H1 (cell line): ENCODE measurements at regions not wholly inside any gene's neighbourhood (a gene's known extent, or its start where the extent isn't known, plus 50 kb on each side); places are given as distances from the start of the nearest gene placed in this dataset.
A peak's percentile ranks its signal among the peaks of the same experiment; 100 is the strongest.

ENCODE experiments used
- CTCF ChIA-PET: fragments of 300-600 bp; sonication (Branson Sonifier 250); formaldehyde crosslinking; loops from one replicate; lab custom pipeline; 2021; ENCODE audit not compliant: partially characterized antibody; lab: Charles Lee
- POLR2A ChIA-PET: fragments of 300-600 bp; sonication (Branson Sonifier 250); formaldehyde crosslinking; loops from one replicate; lab custom pipeline; 2021; ENCODE audit warnings: inconsistent platforms; ENCODE audit not compliant: partially characterized antibody; lab: Charles Lee
- DNase-seq, 2 experiments: peaks; one replicate each; pipeline versions ENCODE4 v3.0.0 to v3.0.0-alpha.2; 2010 to 2022; ENCODE audit warnings: low spot score in 2 of 2, low read depth in 1 of 2, mixed read lengths in 1 of 2
- FAIRE-seq: peaks from 2 replicates; lab custom pipeline; 2011; peaks lifted over from hg19 to GRCh38; lab: Jason Lieb, UNC
- H2AFZ ChIP-seq: 2 replicates; pipeline ENCODE4 v1.8.1; 2012; ENCODE audit warnings: low read length, inconsistent platforms
- H2AK5ac ChIP-seq: 2 replicates; pipeline ENCODE4 v1.6.1; 2013; ENCODE audit warnings: low read depth, low read length
- H2BK120ac ChIP-seq: replicated peaks from 2 replicates; pipeline ENCODE3; 2013; ENCODE audit warnings: low read depth, low read length, inconsistent platforms
- H2BK12ac ChIP-seq: 2 replicates; pipeline ENCODE4 v1.6.1; 2013; ENCODE audit warnings: low read depth, low read length
- H2BK15ac ChIP-seq: 2 replicates; pipeline ENCODE4 v1.6.1; 2013; ENCODE audit warnings: low read length
- H2BK20ac ChIP-seq: 2 replicates; pipeline ENCODE4 v1.6.1; 2013; ENCODE audit warnings: low read length
- H2BK5ac ChIP-seq: 2 replicates; pipeline ENCODE4 v1.6.1; 2013; ENCODE audit warnings: low read depth, low read length
- H3K14ac ChIP-seq: 2 replicates; pipeline ENCODE4 v1.6.1; 2013; ENCODE audit warnings: inconsistent platforms; ENCODE audit not compliant: insufficient read length
- H3K18ac ChIP-seq: 2 replicates; pipeline ENCODE4 v1.6.1; 2013; ENCODE audit warnings: low read length; ENCODE audit errors: extremely low read depth
- H3K23ac ChIP-seq: 2 replicates; pipeline ENCODE4 v1.6.1; 2013; ENCODE audit warnings: inconsistent platforms; ENCODE audit not compliant: insufficient read length
- H3K23me2 ChIP-seq: 2 replicates; pipeline ENCODE4 v1.6.1; 2013; ENCODE audit warnings: low read depth, low read length
- H3K27ac ChIP-seq: 2 replicates; pipeline ENCODE4 v1.6.1; 2011; ENCODE audit warnings: low read depth, low read length, inconsistent platforms
- H3K27me3 ChIP-seq, 4 experiments: replicated peaks in 1 of 4; 1 replicate in 1 of 4; 2 replicates in 3 of 4; pipeline versions ENCODE4 v1.6.1 to v1.8.1; 2011 to 2013; ENCODE audit warnings: low read length in 3 of 4, mild to moderate bottlenecking in 3 of 4, inconsistent platforms in 2 of 4, mixed read lengths in 2 of 4, moderate library complexity in 1 of 4; ENCODE audit not compliant: control insufficient read depth in 3 of 4, insufficient read depth in 3 of 4; ENCODE audit errors: extremely low read depth in 1 of 4
- H3K36me3 ChIP-seq, 4 experiments: 2 replicates each; pipeline versions ENCODE4 v1.6.1 to v1.8.1; 2011 to 2013; ENCODE audit warnings: mild to moderate bottlenecking in 4 of 4, low read length in 3 of 4, moderate library complexity in 2 of 4, control low read depth in 1 of 4, inconsistent platforms in 1 of 4; ENCODE audit not compliant: insufficient read depth in 4 of 4, control insufficient read depth in 2 of 4
- H3K4ac ChIP-seq: replicated peaks from 2 replicates; pipeline ENCODE3; 2013; ENCODE audit warnings: low read length, low read depth, mixed read lengths, inconsistent platforms; ENCODE audit not compliant: insufficient read length
- H3K4me1 ChIP-seq, 4 experiments: replicated peaks in 1 of 4; 1 replicate in 1 of 4; 2 replicates in 3 of 4; pipeline versions ENCODE4 v1.6.1 to v1.8.1; 2011 to 2013; ENCODE audit warnings: low read length in 3 of 4, inconsistent platforms in 2 of 4, mixed read lengths in 1 of 4; ENCODE audit not compliant: insufficient read depth in 4 of 4, control insufficient read depth in 3 of 4
- H3K4me2 ChIP-seq, 2 experiments: 2 replicates each; pipeline versions ENCODE4 v1.6.1 to v1.8.1; 2011 to 2013; ENCODE audit warnings: low read depth in 2 of 2, low read length in 2 of 2, control low read depth in 1 of 2, inconsistent platforms in 1 of 2, mild to moderate bottlenecking in 1 of 2; ENCODE audit not compliant: insufficient read depth in 1 of 2
- H3K4me3 ChIP-seq, 4 experiments: fragments of 200-600, 300-600 bp in 1 of 4; sonication (generic), shearing (Covaris generic), sonication (Bioruptor Twin) in 1 of 4; 2 replicates each; pipeline versions ENCODE4 v1.5.1 to v1.8.1; 2011 to 2016; ENCODE audit warnings: low read length in 4 of 4, low read depth in 3 of 4, control low read depth in 2 of 4, inconsistent platforms in 2 of 4, mild to moderate bottlenecking in 2 of 4, mixed read lengths in 1 of 4, moderate library complexity in 1 of 4; ENCODE audit not compliant: insufficient read depth in 2 of 4; ENCODE audit errors: extremely low read depth in 1 of 4
- H3K56ac ChIP-seq: replicated peaks from 2 replicates; pipeline ENCODE3; 2013; ENCODE audit warnings: low read depth, mild to moderate bottlenecking, mixed read lengths, low read length, inconsistent platforms; ENCODE audit not compliant: insufficient read length
- H3K79me1 ChIP-seq: 2 replicates; pipeline ENCODE4 v1.6.1; 2013; ENCODE audit warnings: low read depth, low read length, control low read depth
- H3K79me2 ChIP-seq, 2 experiments: 2 replicates each; pipeline versions ENCODE4 v1.6.1 to v1.8.1; 2012 to 2013; ENCODE audit warnings: low read length in 2 of 2, mild to moderate bottlenecking in 2 of 2, inconsistent platforms in 1 of 2; ENCODE audit not compliant: insufficient read depth in 2 of 2, control insufficient read depth in 1 of 2
- H3K9ac ChIP-seq, 4 experiments: replicated peaks in 1 of 4; 1 replicate in 1 of 4; 2 replicates in 3 of 4; pipeline versions ENCODE4 v1.6.1 to v1.8.1; 2011 to 2013; ENCODE audit warnings: low read depth in 3 of 4, low read length in 3 of 4, control low read depth in 2 of 4, mild to moderate bottlenecking in 2 of 4, moderate library complexity in 2 of 4, inconsistent platforms in 1 of 4; ENCODE audit errors: extremely low read depth in 1 of 4
- H3K9me3 ChIP-seq, 2 experiments: 2 replicates each; pipeline versions ENCODE4 v1.6.1 to v1.8.1; 2012 to 2013; ENCODE audit warnings: mild to moderate bottlenecking in 2 of 2, moderate library complexity in 2 of 2, control low read depth in 1 of 2, inconsistent platforms in 1 of 2, low read depth in 1 of 2, low read length in 1 of 2, mixed read lengths in 1 of 2; ENCODE audit not compliant: insufficient read depth in 2 of 2
- H4K20me1 ChIP-seq, 2 experiments: replicated peaks in 1 of 2; 2 replicates each; pipeline versions ENCODE3 to v1.8.1; 2011 to 2013; ENCODE audit warnings: inconsistent platforms in 2 of 2, low read length in 2 of 2, mild to moderate bottlenecking in 1 of 2; ENCODE audit not compliant: insufficient read depth in 2 of 2, control insufficient read depth in 1 of 2
- H4K5ac ChIP-seq: 2 replicates; pipeline ENCODE4 v1.6.1; 2013; ENCODE audit warnings: low read length, low read depth, mixed read lengths, inconsistent platforms; ENCODE audit not compliant: insufficient read length
- H4K8ac ChIP-seq: 2 replicates; pipeline ENCODE4 v1.8.0; 2013; ENCODE audit warnings: mild to moderate bottlenecking, moderate library complexity, low read length, inconsistent platforms; ENCODE audit not compliant: insufficient read depth; ENCODE audit errors: extremely low read depth
- H4K91ac ChIP-seq: replicated peaks from 2 replicates; pipeline ENCODE3; 2013; ENCODE audit warnings: low read length, mixed read lengths, inconsistent platforms; ENCODE audit not compliant: insufficient read length
- FOSL1 ChIP-seq: IDR thresholded peaks from 2 replicates; pipeline ENCODE4 v1.6.1; 2011; ENCODE audit warnings: mild to moderate bottlenecking, low read depth, low read length, moderate library complexity; ENCODE audit not compliant: insufficient read depth
- GABPA ChIP-seq: IDR thresholded peaks from 2 replicates; pipeline ENCODE4 v1.6.1; 2011; ENCODE audit warnings: mild to moderate bottlenecking, low read length, moderate library complexity, borderline replicate concordance; ENCODE audit not compliant: insufficient read depth
- HDAC2 ChIP-seq, 2 experiments: fragments of 300-600 bp in 1 of 2; sonication (generic) in 1 of 2; IDR thresholded peaks; 2 replicates each; pipeline ENCODE4 v1.6.1; 2011 to 2012; ENCODE audit warnings: low read depth in 2 of 2, low read length in 2 of 2, mild to moderate bottlenecking in 2 of 2, moderate library complexity in 2 of 2, borderline replicate concordance in 1 of 2, inconsistent platforms in 1 of 2
- HDAC6 ChIP-seq: IDR thresholded peaks from one replicate; pipeline ENCODE4 v1.7.1; 2012; ENCODE audit warnings: low read depth, mild to moderate bottlenecking, inconsistent platforms, low read length, moderate library complexity
- POLR2AphosphoS5 ChIP-seq: IDR thresholded peaks from 2 replicates; pipeline ENCODE4 v1.6.1; 2011; ENCODE audit warnings: low read depth, low read length
- USF2 ChIP-seq: IDR thresholded peaks from 2 replicates; pipeline ENCODE4 v1.6.1; 2011; ENCODE audit warnings: low read length, improper control_type of control experiment
- WGBS, 2 experiments: shearing (Covaris generic) in 1 of 2; methylation state at CpG; one replicate each; pipeline versions ENCODE4 v1.1.6 to v1.1.7; 2013 to 2015; ENCODE audit warnings: low lambda C conversion rate in 2 of 2, mixed read lengths in 2 of 2, inconsistent platforms in 1 of 2, low coverage in 1 of 2, missing lambda C conversion rate in 1 of 2; ENCODE audit not compliant: insufficient replicate concordance in 2 of 2, insufficient coverage in 1 of 2, insufficient read length in 1 of 2; ENCODE audit errors: extremely low coverage in 1 of 2, missing lambda C conversion rate in 1 of 2; 5-methylcytosine and 5-hydroxymethylcytosine counted together
- TF ChIP-seq, protein P1 (sequence below): IDR thresholded peaks from 2 replicates; pipeline ENCODE4 v1.6.1; 2011; ENCODE audit warnings: low read depth, mild to moderate bottlenecking, low read length; ENCODE audit not compliant: insufficient read depth

DNA sequence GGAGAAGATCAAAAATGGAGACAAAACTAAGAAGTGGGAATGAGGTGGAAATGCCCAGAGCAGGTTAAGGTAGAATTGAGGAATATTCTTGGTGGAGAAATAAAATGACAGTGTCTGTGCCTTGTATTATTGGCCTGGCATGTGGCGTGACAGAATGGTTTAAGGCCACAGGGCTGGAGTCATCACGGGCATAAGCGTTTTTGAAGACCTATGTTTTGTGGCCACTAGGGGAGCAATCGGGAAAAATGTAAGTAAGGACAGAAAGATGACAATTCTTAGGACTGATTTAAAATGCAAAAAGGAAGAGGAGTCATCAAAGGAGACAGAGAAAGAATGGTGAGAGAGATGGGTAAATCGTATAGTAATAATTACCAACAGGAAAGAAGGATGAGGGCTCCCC lies 72.2 kb upstream of the EPB41L4A start:
- Histone ChIP-seq H3K36me3 (no peaks in the 10 kb centered on the region), H4K91ac (no peak overlapping the region), H3K18ac (no peak overlapping the region), H3K9ac (no peak overlapping the region), H3K4me2 (no peak overlapping the region), H3K27me3 (no peaks in the 10 kb centered on the region), H3K4ac (no peak overlapping the region), H2AFZ (no peak overlapping the region), H3K23ac (no peak overlapping the region), H3K56ac (no peak overlapping the region), H3K14ac (no peak overlapping the region), H3K79me2 (no peaks in the 10 kb centered on the region), H3K79me1 (no peaks in the 10 kb centered on the region), H2BK5ac (no peak overlapping the region), H3K4me1 (no peaks in the 10 kb centered on the region), H2AK5ac (no peak overlapping the region), H3K9me3 (no peaks in the 10 kb centered on the region), H4K5ac (no peak overlapping the region), H2BK15ac (no peak overlapping the region), H3K4me3 (no peak overlapping the region), H4K8ac (no peak overlapping the region), H2BK120ac (no peak overlapping the region), H4K20me1 (no peaks in the 10 kb centered on the region), H2BK20ac (no peak overlapping the region), H3K23me2 (no peaks in the 10 kb centered on the region), H3K27ac (no peak overlapping the region), H2BK12ac (no peak overlapping the region)
- 74% methylated on average over 5 of the region's 5 CpGs; no CpG with 5 or more reads in 1 of the 2 experiments for WGBS, 2 experiments
- DNase-seq: no peak
- ChIA-PET POLR2A (no interaction called here), CTCF (interaction anchor here (0.9 to 5.8 kb wide), 19 partner anchors 12 to 340 kb away, joined by 3 to 49 read pairs (median 6); no protein-coding TSS in a partner anchor)
- FAIRE-seq: peak; percentile 28
- TF ChIP-seq HDAC2 (IDR thresholded peaks at IDR 0.05; ENCODE audit: borderline replicate concordance in 1 of 2, low read depth in 2 of 2, low read length in 2 of 2) (no peak), FOSL1 (no peak), HDAC6 (no peak), POLR2AphosphoS5 (no peak), USF2 (no peak), GABPA (no peak)
- TF ChIP-seq, protein P1, sequence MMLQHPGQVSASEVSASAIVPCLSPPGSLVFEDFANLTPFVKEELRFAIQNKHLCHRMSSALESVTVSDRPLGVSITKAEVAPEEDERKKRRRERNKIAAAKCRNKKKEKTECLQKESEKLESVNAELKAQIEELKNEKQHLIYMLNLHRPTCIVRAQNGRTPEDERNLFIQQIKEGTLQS: no peak
